Kidney (tissue), 13 donors: ENCODE measurements at regions not wholly inside any gene's neighbourhood (a gene's known extent, or its start where the extent isn't known, plus 50 kb on each side); places are given as distances from the start of the nearest gene placed in this dataset.
A peak's percentile ranks its signal among the peaks of the same experiment; 100 is the strongest.

Experiments used
- DNase-seq, 5 donors: peaks; one replicate each; pipeline ENCODE4 v3.0.0-alpha.2; 2013 to 2020
- FAIRE-seq: peaks from 2 replicates; lab custom pipeline; 2012; peaks lifted over from hg19 to GRCh38; lab: Jason Lieb, UNC
- H3K27ac ChIP-seq, 2 donors: one replicate each; pipeline ENCODE4 v1.7.0; 2013; ENCODE audit warnings: low read depth in 2 of 2, low read length in 2 of 2, inconsistent platforms in 1 of 2
- H3K27me3 ChIP-seq: one replicate; pipeline ENCODE4 v1.7.1; 2013; ENCODE audit warnings: low read length, inconsistent platforms; ENCODE audit not compliant: control insufficient read depth, insufficient read depth
- H3K36me3 ChIP-seq, 3 donors: one replicate each; pipeline versions ENCODE4 v1.7.0 to v1.7.1; 2013; ENCODE audit warnings: low read length in 3 of 3, control low read depth in 1 of 3, inconsistent platforms in 1 of 3; ENCODE audit not compliant: insufficient read depth in 3 of 3, control insufficient read depth in 2 of 3
- H3K4me1 ChIP-seq, 3 donors: one replicate each; pipeline versions ENCODE4 v1.7.0 to v1.7.1; 2013; ENCODE audit warnings: low read length in 3 of 3, inconsistent platforms in 1 of 3, low read depth in 1 of 3; ENCODE audit not compliant: control insufficient read depth in 2 of 3, insufficient read depth in 2 of 3
- H3K4me3 ChIP-seq, 3 donors: one replicate each; pipeline versions ENCODE4 v1.7.0 to v1.8.1; 2013; ENCODE audit warnings: low read length in 3 of 3, control low read depth in 1 of 3, inconsistent platforms in 1 of 3
- H3K9ac ChIP-seq, 3 donors: one replicate each; pipeline versions ENCODE4 v1.7.0 to v1.7.1; 2013; ENCODE audit warnings: low read length in 3 of 3, control low read depth in 1 of 3, inconsistent platforms in 1 of 3
- H3K9me3 ChIP-seq, 3 donors: one replicate each; pipeline versions ENCODE4 v1.7.0 to v1.7.1; 2013; ENCODE audit warnings: low read length in 3 of 3, control low read depth in 1 of 3, inconsistent platforms in 1 of 3; ENCODE audit not compliant: control insufficient read depth in 2 of 3, insufficient read depth in 1 of 3
- CTCF ChIP-seq: IDR thresholded peaks from 3 replicates; pipeline ENCODE4 v1.5.1; 2012; ENCODE audit warnings: mild to moderate bottlenecking, moderate library complexity, borderline replicate concordance; ENCODE audit not compliant: insufficient read depth; ENCODE audit errors: extremely low read depth
- intact Hi-C: fragments of 100-400 bp; cut with DNase I; formaldehyde crosslinking; loops from one replicate; pipeline ENCODE4 v1.11.1; 2022
- donor health status: control.
- donor health status: control.
- donor health status: control.
- donor health status: control.
- donor health status: control.
- donor health status: DM: yes; HTN: yes; CAD: no.
- donor health status: Normal renal cell carcinoma (clear cell type).

GRCh38 chr17:77555741-77556291 is 402.7 kb upstream of the TNRC6C start:
- H3K9me3 ChIP-seq, result no peaks in the 10 kb centered on the region
- intact Hi-C loops, result no loop called here
- FAIRE-seq, result no peak
- no peaks in the 10 kb centered on the region for H3K27me3 ChIP-seq
- H3K4me1 ChIP-seq, result no peaks in the 10 kb centered on the region
- no peaks in the 10 kb centered on the region for H3K36me3 ChIP-seq
- no peak for TF ChIP-seq CTCF
- H3K9ac ChIP-seq, result no peak overlapping the region
- H3K27ac ChIP-seq, result no peak overlapping the region
- peak; percentile 84 to 91 (median 86) for DNase-seq
- no peak overlapping the region for H3K4me3 ChIP-seq

GRCh38 chr17:77556383-77557061 is 402.0 kb upstream of the TNRC6C start:
- H3K9me3 ChIP-seq, result no peaks in the 10 kb centered on the region
- DNase-seq (peak in 1 of 5 donors; percentile 34), FAIRE-seq (no peak)
- H3K4me3 ChIP-seq, result no peak overlapping the region
- intact Hi-C loops, result no loop called here
- TF ChIP-seq CTCF, result no peak
- H3K27me3 ChIP-seq, result no peaks in the 10 kb centered on the region
- H3K36me3 ChIP-seq, result no peaks in the 10 kb centered on the region
- no peaks in the 10 kb centered on the region for H3K4me1 ChIP-seq
- H3K9ac ChIP-seq, result no peak overlapping the region
- H3K27ac ChIP-seq, result no peak overlapping the region

GRCh38 chr17:77558846-77559626 is 399.5 kb upstream of the TNRC6C start:
- no peaks in the 10 kb centered on the region for H3K4me1 ChIP-seq
- no peak for FAIRE-seq
- no peaks in the 10 kb centered on the region for H3K36me3 ChIP-seq

More at GRCh38 chr17:77558846-77559626, 399.5 kb upstream of the TNRC6C start:
- TF ChIP-seq CTCF, result no peak
- Histone ChIP-seq H3K9me3 (no peaks in the 10 kb centered on the region), H3K4me3 (no peak overlapping the region), H3K27ac (no peak overlapping the region), H3K27me3 (no peaks in the 10 kb centered on the region), H3K9ac (no peak overlapping the region)
- intact Hi-C loops, result no loop called here
- no peak for DNase-seq
